ENCODE measurements at regions not wholly inside any gene's neighbourhood (a gene's known extent, or its start where the extent isn't known, plus 50 kb on each side); places are given as distances from the start of the nearest gene placed in this dataset.

GRCh38 chr4:11597506-11597905 lies 168.8 kb upstream of the HS3ST1 start:
- 67 to 74% (median 70%) methylated on average over 4 of the region's 4 CpGs for WGBS, 4 donors
- Histone ChIP-seq H3K9me3 (replicated peaks in 1 of 3) (no peaks in the 10 kb centered on the region), H3K36me3 (replicated peaks in 1 of 2) (no peaks in the 10 kb centered on the region), H3K27me3 (no peaks in the 10 kb centered on the region), H3K27ac (no peak overlapping the region), H3K4me1 (replicated peaks in 1 of 2) (no peaks in the 10 kb centered on the region), H3K4me3 (no peak overlapping the region)
- DNase-seq: no peak
- TF ChIP-seq POLR2A (IDR thresholded peaks at IDR 0.05) (no peak), CTCF (IDR thresholded peaks at IDR 0.05) (no peak)
- intact Hi-C loops (cut with DNase I): no loop called here

DNA sequence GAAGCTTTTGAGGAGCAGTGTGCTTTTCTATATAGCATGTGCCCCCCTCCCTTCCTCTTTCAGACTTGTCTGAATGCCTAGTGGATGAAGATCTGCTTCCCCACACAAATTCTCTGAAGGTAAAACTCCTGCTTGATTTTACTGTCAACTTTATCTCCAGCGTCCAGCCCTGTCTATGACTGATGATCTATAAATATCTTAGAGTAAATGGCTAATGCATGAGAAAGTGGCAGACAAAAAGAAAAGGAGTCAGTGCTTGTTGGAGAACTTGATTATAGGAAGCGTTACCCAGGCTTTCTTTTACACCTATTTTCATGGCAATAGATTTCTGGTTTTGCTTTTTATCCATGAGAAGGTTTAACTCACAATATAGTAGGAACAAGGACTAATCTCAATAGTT lies 168.3 kb upstream of the HS3ST1 start:
- H3K4me3 ChIP-seq: no peak overlapping the region
- no peaks in the 10 kb centered on the region for H3K27me3 ChIP-seq
- no peak for DNase-seq
- TF ChIP-seq CTCF (IDR thresholded peaks at IDR 0.05): no peak
- no peaks in the 10 kb centered on the region for H3K36me3 ChIP-seq (replicated peaks in 1 of 2)
- H3K27ac ChIP-seq: no peak overlapping the region
- 60 to 72% (median 66%) methylated on average over 2 of the region's 2 CpGs for WGBS, 4 donors
- intact Hi-C loops (cut with DNase I): no loop called here
- H3K9me3 ChIP-seq (replicated peaks in 1 of 3): no peaks in the 10 kb centered on the region
- no peaks in the 10 kb centered on the region for H3K4me1 ChIP-seq (replicated peaks in 1 of 2)

DNA sequence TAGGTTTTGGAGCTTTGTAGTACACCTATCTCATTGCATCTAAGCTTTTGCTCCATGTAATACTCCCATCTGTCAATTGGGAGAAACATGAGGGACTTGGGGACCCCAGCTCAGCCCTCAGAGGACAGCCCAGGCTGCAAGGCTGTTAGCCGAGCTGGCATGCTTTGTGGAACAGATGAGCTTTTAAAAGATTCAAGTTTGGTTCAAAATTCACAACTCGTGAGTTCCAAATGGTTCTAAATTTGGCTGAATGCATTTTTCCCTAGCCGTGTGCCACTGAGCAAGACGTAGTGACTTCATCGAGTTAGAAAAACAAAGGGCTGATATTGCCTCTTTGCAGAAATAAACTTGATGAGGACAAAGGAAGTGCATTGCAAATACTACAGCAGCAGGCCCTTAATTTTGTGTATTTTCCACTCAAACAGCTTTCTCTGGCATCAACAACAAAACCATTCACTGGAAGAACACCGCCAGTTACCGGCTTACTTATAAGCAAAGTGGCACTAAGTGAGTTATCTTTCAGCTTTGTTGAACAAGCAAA lies 165.0 kb upstream of the HS3ST1 start:
- no peaks in the 10 kb centered on the region for H3K36me3 ChIP-seq (replicated peaks in 1 of 2)
- H3K27me3 ChIP-seq: no peaks in the 10 kb centered on the region
- H3K4me3 ChIP-seq: no peak overlapping the region
- intact Hi-C loops (cut with DNase I): no loop called here
- H3K4me1 ChIP-seq (replicated peaks in 1 of 2): no peaks in the 10 kb centered on the region
- DNase-seq: no peak
- H3K9me3 ChIP-seq (replicated peaks in 1 of 3): no peaks in the 10 kb centered on the region
- 78 to 83% (median 81%) methylated on average over 7 of the region's 7 CpGs for WGBS, 4 donors
- TF ChIP-seq POLR2A (IDR thresholded peaks at IDR 0.05) (no peak), CTCF (IDR thresholded peaks at IDR 0.05) (no peak)
- H3K27ac ChIP-seq: no peak overlapping the region

- Histone ChIP-seq H3K4me3 (no peak overlapping the region), H3K4me1 (replicated peaks in 1 of 2) (no peaks in the 10 kb centered on the region), H3K27ac (no peak overlapping the region), H3K27me3 (no peaks in the 10 kb centered on the region), H3K36me3 (replicated peaks in 1 of 2) (no peaks in the 10 kb centered on the region), H3K9me3 (replicated peaks in 1 of 3) (no peaks in the 10 kb centered on the region)
- intact Hi-C loops (cut with DNase I): no loop called here
- TF ChIP-seq POLR2A (IDR thresholded peaks at IDR 0.05) (no peak), CTCF (IDR thresholded peaks at IDR 0.05) (no peak)
- WGBS, 4 donors: 78 to 97% (median 85%) methylated on average over 4 of the region's 4 CpGs
- DNase-seq: no peak
Measured at GRCh38 chr4:11592276-11592675, 163.6 kb upstream of the HS3ST1 start.
